ENCODE measurements at regions not wholly inside any gene's neighbourhood (a gene's known extent, or its start where the extent isn't known, plus 50 kb on each side); places are given as distances from the start of the nearest gene placed in this dataset.

DNA sequence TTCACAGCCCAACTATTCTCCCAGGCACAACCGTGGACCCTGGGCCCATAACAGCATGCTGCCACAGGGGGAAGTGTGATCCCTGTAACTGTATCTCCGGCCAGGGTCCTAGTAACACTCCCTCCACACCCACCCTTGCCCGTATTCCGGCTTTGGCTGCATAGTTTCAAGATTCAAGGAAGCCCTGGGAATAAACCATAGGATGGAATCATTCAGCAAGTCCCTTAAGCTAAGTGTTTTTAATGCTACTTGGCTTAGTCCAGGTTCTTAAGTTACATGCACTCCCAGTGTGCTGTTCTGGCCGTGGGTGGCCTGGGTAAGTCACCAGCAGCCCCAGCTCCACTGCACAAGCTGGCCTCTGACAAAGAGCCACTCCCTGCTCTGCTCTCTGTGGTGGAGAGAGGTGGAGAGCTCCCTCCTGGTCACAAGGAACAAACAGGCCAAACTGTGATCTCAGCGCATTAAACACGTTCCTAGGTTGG is 532.4 kb upstream of the SGCG start:
- TF ChIP-seq, protein P1, sequence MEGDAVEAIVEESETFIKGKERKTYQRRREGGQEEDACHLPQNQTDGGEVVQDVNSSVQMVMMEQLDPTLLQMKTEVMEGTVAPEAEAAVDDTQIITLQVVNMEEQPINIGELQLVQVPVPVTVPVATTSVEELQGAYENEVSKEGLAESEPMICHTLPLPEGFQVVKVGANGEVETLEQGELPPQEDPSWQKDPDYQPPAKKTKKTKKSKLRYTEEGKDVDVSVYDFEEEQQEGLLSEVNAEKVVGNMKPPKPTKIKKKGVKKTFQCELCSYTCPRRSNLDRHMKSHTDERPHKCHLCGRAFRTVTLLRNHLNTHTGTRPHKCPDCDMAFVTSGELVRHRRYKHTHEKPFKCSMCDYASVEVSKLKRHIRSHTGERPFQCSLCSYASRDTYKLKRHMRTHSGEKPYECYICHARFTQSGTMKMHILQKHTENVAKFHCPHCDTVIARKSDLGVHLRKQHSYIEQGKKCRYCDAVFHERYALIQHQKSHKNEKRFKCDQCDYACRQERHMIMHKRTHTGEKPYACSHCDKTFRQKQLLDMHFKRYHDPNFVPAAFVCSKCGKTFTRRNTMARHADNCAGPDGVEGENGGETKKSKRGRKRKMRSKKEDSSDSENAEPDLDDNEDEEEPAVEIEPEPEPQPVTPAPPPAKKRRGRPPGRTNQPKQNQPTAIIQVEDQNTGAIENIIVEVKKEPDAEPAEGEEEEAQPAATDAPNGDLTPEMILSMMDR (conservative IDR thresholded peaks at IDR 0.05; ENCODE audit: low read depth, low read length), result no peak
- peak; percentile 27 for DNase-seq (ENCODE audit: low read depth)
- H3K4me3 ChIP-seq (ENCODE audit: low read length), result no peak overlapping the region

DNA sequence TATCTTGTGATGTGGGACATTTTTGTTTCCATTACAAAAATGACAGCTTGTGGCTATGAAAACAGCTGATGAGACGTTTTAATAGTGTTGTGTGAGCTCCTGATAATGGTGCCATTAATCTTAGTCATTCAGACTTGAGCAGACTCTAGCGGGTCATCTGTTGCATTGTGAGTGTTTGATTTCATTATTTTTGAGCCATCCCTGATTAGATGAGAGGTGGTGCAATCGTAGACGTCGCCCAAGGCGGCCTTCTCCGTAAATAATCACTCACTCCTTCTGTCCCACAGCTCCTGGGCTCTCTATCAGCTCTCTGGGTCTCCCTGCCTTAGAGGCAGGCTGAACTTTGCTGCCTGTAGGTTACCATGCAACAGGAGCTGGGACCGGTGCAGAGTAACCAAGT is 528.0 kb upstream of the SGCG start:
- TF ChIP-seq, protein P1 (conservative IDR thresholded peaks at IDR 0.05; ENCODE audit: low read depth, low read length), result no peak
- H3K4me3 ChIP-seq (ENCODE audit: low read length), result no peak overlapping the region
- DNase-seq (ENCODE audit: low read depth), result no peak

DNA sequence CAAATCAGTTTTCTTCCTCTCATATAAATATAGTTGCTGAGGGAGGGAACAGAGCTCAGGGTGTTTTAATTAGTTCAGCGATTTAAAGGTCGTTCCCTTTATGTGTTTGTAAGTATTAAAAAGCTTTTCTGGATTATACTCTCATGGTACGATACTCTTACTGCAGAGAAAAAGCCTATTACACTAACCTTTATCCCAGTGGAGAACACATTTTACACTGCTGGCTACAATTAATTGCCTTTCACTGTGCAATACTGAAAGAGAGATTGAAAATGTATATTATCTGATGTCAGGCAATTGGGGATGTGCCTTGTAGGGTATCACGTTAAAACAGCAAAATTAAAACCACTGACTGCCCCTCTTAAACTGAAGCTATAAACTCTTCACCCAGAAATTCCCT is 526.9 kb upstream of the SGCG start:
- no peak for DNase-seq (ENCODE audit: low read depth)
- TF ChIP-seq, protein P1 (conservative IDR thresholded peaks at IDR 0.05; ENCODE audit: low read depth, low read length), result no peak
- H3K4me3 ChIP-seq (ENCODE audit: low read length), result no peak overlapping the region

DNA sequence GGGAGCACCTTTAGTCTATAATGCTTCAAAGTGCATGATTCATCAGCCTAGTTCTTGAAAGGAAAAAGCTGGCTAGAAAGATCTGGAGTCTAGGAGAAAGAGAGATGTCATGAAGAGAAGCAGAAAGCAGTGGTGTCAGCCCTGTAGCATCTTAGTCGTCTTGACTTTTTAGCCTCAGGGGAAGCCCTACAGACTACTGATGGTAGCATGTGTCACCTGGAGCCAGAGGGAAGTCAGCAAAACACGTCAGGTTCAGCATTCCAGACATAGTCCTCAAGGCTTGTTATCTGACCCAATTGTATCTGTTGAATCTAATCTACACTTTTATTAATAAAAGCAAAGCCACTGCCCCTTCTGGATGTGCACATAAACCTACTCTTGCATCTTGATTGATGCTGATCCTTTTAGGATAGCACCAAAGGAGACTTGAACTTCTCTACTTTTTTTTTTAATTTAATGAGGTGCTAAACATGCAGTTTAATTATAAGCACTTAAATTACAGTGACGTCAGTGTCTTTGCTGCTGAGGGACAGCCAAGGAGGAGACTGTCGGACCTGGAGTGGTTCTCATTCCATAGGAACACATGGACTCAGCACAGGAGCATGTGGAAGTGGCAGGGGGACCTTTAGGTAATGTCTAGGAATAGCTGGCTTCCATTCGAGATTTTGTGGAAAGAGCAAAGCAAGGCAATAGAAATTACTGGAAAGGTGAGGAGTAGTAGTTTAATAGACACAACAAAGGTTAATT is 525.5 kb upstream of the SGCG start:
- no peak overlapping the region for H3K4me3 ChIP-seq (ENCODE audit: low read length)
- TF ChIP-seq, protein P1 (conservative IDR thresholded peaks at IDR 0.05; ENCODE audit: low read depth, low read length), result no peak
- no peak for DNase-seq (ENCODE audit: low read depth)

DNA sequence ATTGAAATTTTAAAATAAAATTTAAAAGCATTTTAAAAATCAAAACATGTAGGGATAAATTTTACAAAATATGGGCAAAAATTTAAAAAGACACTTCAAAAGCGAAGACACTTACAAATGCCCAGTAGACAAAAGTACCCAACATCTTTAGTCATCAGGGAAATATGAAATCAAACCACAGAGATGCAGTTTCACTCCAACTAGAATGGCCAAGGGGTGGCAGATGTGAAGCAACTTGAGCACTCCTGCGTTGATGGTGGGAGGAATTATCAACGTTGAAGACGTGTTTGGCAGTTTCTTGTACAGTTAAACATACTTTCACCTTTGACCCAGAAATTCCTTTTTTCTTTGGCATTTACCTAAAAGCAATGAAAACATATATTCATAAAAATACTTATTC is 518.0 kb upstream of the SGCG start:
- no peak overlapping the region for H3K4me3 ChIP-seq (ENCODE audit: low read length)
- DNase-seq (ENCODE audit: low read depth), result no peak
- TF ChIP-seq, protein P1 (conservative IDR thresholded peaks at IDR 0.05; ENCODE audit: low read depth, low read length), result no peak

DNA sequence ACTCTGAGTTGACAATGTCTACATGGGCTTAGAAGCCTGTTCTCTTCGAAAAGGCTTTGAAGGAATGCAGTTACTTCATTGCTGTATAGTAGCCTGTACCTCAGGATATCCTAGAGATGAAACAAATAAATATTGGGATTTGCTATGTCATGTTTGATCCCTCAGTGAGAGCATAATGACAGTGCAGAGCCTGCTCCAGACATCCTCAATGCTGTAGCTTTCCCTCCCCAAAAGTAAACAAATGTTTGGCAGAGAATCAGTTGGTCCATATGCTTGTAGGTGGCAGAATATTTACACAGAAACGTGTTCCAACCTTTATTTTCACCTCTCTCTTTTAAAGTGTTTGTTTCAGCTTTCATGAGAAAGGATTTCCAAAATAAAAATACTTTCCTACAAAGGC is 515.3 kb upstream of the SGCG start:
- no peak overlapping the region for H3K4me3 ChIP-seq (ENCODE audit: low read length)
- DNase-seq (ENCODE audit: low read depth), result no peak
- TF ChIP-seq, protein P1 (conservative IDR thresholded peaks at IDR 0.05; ENCODE audit: low read depth, low read length), result no peak

DNA sequence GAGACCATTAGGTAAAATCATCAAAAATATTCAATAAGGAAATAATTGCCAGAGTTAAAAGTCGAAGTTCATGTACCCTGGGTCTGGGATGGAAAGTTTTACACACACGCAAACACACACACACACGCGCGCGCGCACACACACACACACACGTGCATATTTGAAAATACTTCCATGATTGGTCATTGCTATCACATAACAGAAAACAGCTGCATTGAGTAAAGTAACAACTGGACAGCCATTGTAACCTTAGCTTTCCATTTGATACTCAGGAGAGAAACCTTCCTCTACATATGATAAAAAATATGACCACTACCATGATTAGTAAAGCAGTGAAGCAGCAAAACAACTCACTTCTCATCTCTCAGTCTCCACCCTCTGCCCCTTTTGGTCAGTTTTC is 490.0 kb upstream of the SGCG start:
- no peak overlapping the region for H3K4me3 ChIP-seq (ENCODE audit: low read length)
- TF ChIP-seq, protein P1 (conservative IDR thresholded peaks at IDR 0.05; ENCODE audit: low read depth, low read length), result no peak
- DNase-seq (ENCODE audit: low read depth), result no peak

Measured in retinal pigment epithelial cell (primary cell).